AG08396 (cell line): ENCODE measurements at regions not wholly inside any gene's neighbourhood (a gene's known extent, or its start where the extent isn't known, plus 50 kb on each side); places are given as distances from the start of the nearest gene placed in this dataset.

ENCODE experiments used
- DNase-seq: peaks from one replicate; pipeline ENCODE4 v3.0.0; 2012; ENCODE audit warnings: low spot score, mixed read lengths

DNA sequence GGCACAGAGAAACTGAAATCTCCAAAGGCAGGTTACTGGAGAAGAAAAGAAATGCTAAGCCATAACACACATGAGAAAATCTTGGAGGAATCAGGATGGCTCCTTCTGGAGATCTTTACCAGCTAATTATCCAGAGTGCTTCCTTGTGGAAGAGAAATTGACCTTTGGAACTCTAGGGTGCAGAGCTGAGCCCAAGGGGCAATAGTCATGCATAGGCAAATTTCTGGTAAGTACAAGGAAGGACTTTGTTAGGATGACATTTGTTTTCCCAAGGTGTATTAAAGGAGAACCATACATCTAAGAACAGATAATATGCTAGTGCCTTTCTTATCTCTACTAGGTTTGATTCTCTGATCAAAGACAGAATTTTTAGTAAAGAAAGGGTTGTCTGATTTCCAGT lies 670.6 kb downstream of the DHX35 start:
- DNase-seq = no peak

DNA sequence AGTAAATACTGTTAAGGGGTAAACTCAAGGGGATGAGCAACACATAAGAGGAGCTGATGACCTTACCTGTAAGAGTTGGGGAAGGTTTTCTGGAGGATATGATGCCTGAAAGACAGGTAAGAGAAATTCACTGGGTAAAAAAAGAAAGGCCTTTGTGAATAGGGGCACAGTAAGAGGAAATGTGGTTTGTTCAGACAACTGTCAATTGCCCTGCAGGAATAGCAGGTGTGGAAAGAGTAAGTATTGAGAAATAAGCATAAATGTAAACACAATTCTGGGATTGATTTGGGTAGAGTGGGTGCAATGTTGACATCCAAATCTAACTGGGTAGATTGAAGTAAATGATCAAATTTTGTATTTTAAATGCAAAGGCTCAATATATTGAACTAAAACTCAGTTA lies 670.0 kb downstream of the DHX35 start:
- DNase-seq = no peak

DNA sequence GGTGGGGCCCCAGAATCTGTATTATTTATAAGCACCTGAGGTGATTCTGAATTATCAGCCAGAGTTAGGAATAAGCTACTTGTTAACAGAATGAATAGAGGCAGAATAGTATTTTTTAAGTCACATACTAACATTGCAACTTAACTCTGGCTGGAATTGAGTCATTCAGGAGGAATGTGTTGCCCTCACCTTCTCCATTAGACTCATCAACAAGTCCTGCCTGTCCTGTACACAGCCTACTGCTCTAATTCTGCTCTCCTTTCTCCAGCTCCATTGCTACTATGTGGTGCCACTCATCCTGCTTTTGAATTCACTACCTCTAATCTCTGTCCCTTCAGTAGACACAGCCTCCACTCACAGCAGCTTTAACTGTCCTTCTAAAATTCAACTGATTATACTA lies 669.4 kb downstream of the DHX35 start:
- no peak for DNase-seq

DNA sequence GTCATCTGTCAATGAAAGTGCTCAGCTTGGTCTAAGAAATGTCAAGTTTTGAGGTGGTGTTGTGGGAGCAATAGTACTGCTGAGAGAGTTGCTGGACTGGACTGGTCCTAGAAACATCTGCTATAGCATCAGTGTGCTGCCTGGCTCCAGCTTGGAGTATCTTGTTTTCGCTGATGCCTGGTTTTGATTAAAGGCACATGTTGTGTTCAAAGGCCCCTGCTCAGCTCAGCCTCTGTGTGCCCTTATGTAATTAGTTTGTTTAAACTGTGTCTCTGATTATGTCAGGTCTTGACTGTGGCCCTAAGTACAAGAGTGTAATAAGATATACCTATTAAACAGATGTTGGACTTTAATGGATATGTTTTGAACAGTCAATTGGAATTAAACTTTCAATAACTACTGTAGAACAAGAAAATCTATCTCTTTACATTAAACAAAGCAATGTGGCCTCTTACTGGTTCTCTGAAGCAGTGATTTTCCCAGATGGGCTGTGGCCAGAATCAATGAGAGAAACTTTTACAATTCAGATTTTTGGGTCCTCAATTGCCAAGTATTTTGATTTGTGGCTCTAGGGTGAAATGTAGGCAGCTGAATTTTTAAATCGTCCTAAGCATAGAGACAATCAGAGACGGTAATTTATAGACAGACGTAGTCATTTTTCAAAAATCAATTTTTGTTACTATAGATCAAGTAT lies 668.2 kb downstream of the DHX35 start:
- DNase-seq = no peak

DNA sequence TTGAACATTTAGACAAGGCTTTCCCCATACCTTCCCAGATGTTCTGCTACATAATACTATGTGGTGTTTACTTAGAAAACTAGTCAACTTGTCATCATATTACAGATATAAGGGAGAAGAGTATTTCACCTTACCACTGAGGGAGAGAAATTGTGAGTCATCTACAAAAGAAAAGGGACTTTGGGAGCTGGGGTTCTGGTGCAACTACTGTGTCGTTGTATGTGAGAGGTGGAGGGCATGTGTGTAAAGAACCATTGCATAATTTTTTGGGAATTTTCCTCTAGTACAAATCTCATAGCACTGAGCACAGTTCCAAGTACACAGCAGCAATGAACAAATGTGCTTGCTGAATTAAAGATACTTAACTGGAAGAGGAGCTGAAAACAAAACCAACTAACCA lies 665.6 kb downstream of the DHX35 start:
- DNase-seq = no peak

DNA sequence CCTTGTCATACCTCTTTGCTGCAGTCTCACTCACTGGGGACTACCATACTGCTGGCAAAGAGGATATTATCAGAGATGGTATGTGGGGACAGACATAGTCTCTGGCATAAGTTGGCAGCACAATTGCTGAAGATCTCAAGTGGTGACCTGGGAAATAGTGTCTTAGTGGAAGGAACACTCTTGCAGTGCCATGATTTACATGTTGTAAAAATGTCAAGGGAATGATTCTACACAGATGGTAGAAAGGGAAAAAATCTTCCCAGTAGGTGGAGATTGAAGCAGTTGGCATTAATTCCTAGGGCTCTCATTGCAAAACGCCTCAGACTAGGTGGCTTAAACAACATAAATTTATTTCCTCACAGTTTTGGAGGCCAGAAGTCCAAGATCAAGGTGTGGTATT lies 662.2 kb downstream of the DHX35 start:
- no peak for DNase-seq

DNA sequence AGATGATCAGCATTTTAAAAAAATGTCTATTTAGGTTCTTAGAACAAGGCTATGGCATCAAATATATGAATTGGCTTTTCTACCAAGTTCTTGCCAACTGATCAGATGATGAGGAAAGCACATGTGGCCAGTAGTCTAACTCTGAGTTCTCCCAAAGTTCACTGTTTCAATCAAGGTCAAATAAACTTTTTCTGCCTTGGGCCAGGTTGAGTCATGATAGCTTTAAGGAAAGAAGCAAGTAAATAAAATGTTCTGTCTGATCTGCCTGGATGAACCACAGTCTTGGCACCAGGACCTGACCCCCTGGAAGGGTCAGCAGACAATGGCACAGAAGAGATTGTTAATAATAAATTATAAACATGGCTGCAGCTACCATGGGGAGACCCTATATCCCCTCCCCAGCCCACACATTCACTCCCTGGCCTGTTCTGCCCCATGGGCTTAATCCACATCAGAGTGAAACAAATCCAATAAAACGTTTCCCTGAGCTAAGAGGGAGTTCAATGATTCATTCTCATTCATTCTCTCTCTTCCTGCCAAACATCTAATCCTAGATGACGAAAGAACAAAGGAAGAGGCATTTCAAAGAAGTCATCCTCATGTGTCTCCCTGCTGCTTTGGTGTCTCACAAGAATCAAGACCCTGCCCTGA lies 661.6 kb downstream of the DHX35 start:
- no peak for DNase-seq

DNA sequence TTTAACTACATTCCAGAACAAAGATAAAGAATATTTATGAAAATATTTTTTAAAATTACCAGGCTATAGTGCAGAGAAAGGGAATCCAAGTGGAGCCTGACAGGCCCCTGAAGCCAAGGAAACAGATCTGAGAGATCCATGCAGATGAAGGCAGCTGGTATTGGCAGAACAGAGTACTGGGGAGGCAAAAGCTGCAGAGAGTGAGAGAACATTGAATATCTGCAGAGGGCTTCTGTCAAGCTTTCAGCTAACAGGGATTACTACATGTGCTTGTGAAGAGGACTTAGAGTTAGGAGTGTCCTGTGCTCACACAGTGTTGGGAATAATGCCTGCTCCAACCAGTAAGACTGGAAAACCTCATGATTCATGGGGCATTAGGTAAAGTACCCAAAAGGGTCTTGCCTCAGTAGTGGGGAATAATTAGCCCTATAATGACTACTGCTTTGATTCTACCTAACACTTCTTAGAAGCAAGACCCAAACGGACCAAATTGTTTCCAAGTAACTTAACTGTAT lies 657.2 kb downstream of the DHX35 start:
- DNase-seq = no peak

DNA sequence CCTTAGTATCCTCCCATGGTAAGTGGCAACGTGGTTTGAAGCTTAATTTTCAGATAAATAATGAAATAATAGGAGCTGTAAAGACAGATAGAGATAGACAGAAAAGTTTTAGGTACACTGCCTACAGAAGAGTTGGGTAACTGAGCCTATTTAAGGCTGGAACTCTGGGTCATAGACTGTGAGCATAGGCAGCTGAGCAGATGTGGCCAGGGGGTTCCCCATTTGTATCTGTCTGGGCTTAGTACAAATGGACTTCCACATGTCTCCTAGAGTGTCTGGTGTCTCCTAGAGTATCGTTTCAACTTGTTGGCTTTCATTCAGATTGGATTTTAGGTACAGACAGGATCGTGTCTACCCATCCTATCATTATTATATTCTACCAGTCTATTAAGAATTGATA lies 649.8 kb downstream of the DHX35 start:
- DNase-seq = no peak

DNA sequence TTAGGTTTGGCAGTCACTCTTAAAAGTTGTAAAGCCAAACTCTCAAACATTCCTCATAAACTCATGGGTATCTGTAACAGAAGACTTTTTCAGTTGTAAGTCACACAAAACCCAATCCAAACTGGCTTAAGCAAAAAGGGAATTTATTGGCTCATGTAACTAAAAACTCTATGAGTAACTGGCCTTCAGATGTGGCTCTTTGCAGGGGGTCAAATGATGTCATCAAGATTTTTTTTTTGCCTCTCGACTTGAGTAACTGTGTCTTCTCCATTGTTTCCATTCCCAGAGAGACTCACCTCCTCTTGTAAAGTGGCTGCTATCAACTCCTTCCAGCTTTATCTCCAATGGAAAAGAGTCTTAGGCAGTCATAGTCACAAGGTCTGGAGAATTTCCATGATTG lies 645.0 kb downstream of the DHX35 start:
- no peak for DNase-seq

DNA sequence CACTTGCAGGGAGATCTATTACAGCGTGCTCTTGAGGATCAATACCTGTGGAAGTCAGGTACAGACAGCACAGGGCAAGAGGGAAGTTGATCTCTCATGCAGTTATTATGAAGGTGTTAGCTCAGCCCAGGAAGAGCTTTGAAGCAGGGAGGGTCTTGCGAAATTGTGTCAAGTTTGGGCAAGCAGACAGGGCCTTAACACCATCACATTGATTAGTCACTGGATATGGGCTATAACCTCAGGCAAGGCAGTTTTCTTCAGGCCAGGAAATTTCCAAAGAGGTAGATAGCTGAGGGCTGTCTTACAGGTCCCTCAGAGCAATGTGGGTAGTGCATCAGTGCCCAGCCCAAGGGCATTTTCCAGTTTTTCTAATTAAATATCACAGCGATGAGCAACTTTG lies 643.8 kb downstream of the DHX35 start:
- no peak for DNase-seq

DNA sequence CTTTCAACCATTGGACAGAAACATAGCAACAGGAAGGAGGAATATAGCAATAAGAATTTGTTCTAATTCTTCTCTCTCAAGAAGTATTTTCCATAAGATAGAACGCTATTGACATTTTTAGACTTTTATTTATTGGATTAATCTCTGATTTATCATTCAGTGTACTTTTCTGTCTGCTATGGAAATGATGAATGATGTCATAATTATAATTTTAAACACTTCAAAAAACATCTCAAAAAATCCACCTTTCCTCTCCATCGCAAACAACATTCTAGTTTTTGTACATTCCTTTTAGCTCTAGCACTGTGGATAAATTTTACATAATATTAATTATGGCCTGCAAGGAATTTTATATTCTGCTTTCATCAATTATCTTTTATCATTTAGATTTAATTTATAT lies 643.2 kb downstream of the DHX35 start:
- DNase-seq = no peak

DNA sequence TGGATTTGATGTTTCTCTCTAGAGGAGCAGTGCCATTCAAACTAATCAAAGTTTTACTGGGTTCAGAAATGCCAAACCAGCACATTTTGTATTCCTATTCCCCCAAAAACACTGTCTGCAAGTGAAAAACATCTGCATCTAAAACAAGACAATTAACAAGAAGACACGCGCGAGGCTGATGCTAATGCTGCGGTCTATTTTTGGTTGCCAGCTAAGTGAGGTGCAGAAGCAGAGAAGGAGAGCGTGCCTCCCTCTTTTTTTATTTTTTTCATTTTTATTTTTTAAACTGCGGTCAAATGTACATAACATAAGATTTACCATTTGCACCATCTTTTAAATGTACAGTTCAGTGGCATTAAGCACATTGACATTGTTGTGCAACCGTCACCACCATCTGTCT lies 641.1 kb downstream of the DHX35 start:
- DNase-seq = no peak

DNA sequence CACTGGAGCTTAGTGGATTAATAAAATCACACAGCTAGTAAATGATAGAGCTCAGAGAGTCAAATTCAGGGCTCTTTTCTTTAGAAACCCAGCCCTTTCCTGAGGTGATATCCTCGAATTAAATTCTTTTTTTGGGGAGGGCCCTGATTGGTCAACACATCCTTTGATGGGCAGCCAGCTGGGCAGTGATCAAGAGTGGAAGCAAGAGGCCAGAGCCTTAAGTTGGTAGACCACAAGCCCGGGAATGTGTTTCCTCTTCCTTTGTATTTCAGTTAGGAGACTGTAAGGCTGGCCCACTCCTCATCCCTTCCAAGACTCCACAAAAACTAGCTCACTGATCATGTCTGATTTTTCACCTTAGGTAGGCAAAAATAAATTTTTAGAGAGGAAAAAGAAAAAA lies 640.5 kb downstream of the DHX35 start:
- no peak for DNase-seq

DNA sequence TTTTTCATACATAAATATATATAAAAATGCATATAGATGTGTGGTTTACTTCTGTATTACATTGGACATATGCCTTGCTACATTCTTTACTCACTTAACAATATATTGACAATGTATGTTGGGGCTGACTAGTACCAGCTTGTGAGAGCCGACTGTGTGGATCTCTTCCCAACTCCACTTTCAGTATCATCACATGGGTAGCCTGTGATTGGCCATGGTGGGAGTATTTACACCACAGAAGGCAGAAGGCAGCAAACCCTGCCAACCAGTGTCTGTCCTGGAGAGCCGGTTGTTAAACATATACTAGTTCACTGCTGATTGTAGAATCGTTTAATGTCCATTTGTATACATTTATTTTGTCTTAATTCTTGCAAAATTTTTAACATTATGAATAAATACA lies 638.7 kb downstream of the DHX35 start:
- DNase-seq = no peak

DNA sequence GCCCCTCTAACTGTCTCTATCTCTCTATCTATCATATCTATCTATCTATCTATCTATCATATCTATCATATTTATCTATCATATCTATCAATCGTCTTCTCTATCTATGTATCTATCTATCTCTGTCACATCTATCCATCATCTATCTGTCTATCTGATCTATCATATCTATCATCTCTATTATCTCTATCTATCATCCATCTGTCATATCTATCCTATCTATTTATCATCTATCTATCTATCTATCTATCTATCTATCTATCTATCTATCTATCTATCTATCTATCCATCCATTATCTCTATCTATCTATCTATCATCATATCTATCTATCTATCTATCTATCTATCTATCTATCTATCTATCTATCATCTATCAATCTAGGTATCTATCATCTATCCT lies 638.0 kb downstream of the DHX35 start:
- DNase-seq = no peak

DNA sequence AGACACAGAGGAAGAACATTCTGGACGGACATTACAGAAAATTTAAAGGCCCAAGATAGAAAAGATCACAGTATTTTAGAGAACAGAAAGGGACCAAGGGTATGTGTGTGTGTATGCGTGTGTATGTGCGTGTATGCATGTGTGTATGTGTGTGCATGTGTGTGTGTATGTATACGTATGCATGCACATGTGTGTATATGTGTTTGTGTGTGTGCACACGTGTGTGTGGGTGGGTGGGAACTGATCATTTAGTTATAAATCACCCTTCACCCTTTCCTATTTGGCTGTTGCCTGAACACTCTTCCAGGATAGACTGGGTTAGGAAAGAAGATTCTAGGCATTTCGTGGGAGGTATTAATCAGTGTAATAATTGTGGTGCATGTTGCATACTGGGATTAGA lies 634.4 kb downstream of the DHX35 start:
- DNase-seq = no peak

DNA sequence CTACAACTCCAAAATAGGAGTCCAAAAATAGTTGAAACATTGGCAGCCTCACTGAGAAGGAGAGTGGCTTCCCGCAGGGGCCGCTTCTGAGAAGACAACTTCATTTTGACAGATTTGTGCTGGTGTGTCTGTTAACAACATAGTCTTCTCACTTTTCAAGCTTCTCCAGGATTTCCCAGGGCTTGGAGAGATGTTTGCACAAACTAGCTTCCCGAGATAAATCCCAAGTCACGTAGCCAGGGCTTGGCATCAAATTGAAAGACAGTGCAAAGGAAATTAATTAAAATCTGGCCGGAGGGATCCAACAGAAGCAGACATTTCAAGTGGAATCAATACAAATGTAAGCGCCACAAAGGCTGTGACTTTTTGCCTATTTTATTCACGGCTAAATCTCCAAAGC lies 630.2 kb downstream of the DHX35 start:
- DNase-seq = no peak

DNA sequence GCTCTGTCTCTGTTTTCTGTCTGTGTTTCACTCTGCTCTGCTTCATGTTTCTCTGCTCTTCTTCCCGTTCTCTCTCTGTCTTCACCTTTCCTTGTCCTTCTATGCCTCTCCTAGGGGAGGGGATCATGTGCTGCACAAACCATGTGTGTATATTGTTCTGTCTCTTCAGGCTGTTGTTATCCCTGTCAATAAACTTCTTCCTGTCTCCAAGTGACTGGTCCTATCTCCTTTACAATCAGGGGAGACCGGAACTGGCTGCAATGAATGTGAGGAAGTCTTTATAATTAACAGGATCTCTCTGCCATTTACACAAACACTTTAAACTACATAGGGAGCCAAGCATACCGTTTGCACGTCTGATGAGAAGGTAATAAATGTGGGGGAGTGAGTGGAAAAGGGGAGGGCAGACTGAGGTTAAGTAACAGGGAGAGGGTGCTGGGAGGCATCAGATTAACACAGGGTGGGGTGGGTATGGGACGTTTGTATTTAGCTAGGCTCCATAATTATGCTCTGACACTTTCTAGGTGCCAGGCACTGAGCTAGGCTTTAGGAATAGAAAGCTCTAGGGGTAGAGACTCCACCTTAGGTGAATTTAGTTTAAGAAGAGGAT lies 626.1 kb downstream of the DHX35 start:
- no peak for DNase-seq

DNA sequence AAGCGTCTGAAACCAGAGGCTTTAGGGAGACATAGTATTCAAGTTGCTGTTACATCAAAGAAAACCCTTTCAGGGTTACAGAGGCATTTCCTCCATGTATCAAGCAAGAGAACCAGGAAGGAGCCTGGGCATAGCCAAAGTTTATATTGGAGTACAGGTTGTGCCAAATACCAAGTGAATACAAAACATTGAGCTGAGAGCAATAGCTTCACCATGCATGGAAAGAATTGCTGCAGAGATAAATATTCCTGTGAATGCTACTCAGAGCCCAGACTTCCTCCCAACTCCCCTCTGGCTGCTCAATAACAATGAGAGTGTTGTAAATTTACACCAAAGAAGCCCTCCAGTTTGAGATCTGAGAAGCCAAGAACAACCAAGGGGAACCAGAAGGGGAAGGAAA lies 618.9 kb downstream of the DHX35 start:
- DNase-seq = no peak

DNA sequence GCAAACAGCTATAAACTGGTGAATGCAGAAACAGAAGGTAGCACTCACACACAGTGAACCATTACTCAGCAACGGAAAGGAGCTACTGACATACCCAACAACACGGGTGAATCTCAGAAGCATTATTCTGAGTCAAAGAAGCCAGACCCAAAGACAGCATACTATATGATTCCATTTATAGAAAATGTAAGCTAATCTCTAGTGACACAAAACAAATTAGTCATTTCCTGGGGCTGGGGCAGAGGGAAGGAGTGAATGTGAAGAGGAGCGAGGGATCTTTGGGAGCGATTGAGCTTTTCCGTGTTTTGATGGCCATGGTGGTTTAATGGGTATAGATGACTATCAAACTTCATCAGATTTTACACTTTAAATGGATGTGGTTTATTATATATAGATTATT lies 614.6 kb downstream of the DHX35 start:
- no peak for DNase-seq

DNA sequence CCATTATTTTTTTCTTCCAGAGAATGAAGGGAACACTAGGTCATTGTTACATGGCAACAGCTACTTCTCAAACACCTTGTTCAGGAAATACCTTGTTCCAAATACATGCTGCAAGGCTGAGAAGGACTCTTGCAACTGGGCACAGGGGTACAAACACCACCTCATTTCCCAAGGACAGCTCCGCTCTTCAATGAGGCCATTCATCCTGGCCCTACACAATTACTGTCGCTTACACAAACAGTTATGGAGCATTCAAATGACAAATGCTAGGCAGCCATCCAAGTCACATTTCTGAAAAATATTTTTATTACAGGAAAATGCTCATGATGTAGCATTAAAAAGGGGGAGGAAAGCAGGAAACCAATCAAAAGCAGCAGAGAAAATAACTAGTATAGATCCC lies 611.9 kb downstream of the DHX35 start:
- DNase-seq = no peak

DNA sequence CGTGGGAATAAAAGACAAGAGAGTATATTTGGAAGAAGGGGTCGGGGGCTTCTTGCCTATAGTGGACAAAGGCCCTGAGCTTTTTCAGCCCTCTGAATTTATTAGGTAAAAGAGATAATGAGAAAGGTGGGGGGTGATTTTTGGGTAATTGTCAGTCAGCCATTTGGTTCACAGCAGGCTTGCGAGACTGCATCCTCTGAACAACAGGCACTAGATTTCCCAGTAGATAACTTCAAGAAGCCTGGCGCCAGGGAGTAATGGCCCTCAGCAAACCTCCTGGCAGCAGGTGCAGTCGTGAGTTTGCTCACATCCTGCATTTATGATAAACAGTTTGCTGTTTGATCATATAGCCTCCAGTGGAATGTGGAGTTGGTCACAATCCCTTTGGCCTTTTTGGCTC lies 609.0 kb downstream of the DHX35 start:
- DNase-seq = no peak

DNA sequence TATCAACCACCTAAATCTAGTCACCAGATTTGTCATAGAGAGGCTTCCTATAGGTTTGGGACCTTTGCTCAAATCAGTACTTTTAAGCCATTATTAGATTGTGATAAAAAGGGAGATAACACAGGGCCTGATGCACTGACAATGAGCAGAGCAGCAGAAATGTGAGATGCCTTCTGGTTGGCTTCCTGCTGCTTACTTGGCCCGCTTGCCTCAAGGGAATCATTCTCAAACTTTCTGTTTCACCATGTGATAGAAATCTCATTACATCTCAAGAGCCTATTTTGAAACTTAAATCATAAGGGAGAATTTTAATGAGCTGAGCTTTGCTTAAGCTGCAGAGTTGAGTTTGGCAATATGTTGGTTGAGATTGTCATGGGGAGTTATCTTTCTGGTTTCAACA lies 606.0 kb downstream of the DHX35 start:
- DNase-seq = no peak
